HL-60 (cell line): ENCODE measurements at regions not wholly inside any gene's neighbourhood (a gene's known extent, or its start where the extent isn't known, plus 50 kb on each side); places are given as distances from the start of the nearest gene placed in this dataset.

ENCODE experiments used
- DNase-seq, 2 experiments: peaks; one replicate each; pipeline ENCODE4 v3.0.0-alpha.2; 2010 to 2020; ENCODE audit warnings: low read depth in 1 of 2, low spot score in 1 of 2
- H3K27ac ChIP-seq: fragments of 250-450 bp; sonication (Bioruptor Pico); replicated peaks from 2 replicates; pipeline ENCODE4 v1.5.1; 2020; ENCODE audit warnings: mild to moderate bottlenecking, moderate library complexity
- H3K27me3 ChIP-seq: fragments of 250-450 bp; sonication (Bioruptor Pico); 2 replicates; pipeline ENCODE4 v1.5.1; 2021; ENCODE audit warnings: mild to moderate bottlenecking, moderate library complexity; ENCODE audit not compliant: insufficient read depth, poor library complexity, severe bottlenecking
- H3K4me3 ChIP-seq: replicated peaks from 2 replicates; pipeline ENCODE4 v1.5.1; 2011; ENCODE audit warnings: mild to moderate bottlenecking, control low read depth, low read length; ENCODE audit not compliant: insufficient read depth
- GABPA ChIP-seq: IDR thresholded peaks from 2 replicates; pipeline ENCODE4 v1.6.1; 2012; ENCODE audit warnings: low read depth
- POLR2AphosphoS5 ChIP-seq: IDR thresholded peaks from 2 replicates; pipeline ENCODE4 v1.6.1; 2012; ENCODE audit warnings: low read depth
- SPI1 ChIP-seq: IDR thresholded peaks from 2 replicates; pipeline ENCODE4 v1.6.1; 2012; ENCODE audit warnings: low read depth, mild to moderate bottlenecking, borderline replicate concordance
- TF ChIP-seq, protein P1 (sequence below): IDR thresholded peaks from 2 replicates; pipeline ENCODE4 v1.6.1; 2012; ENCODE audit warnings: low read depth; ENCODE audit not compliant: insufficient replicate concordance
- TF ChIP-seq, protein P2 (sequence below): IDR thresholded peaks from one replicate; pipeline ENCODE4 v1.5.1; 2011; ENCODE audit warnings: low read length, control low read depth, inconsistent platforms; ENCODE audit not compliant: insufficient read depth

- DNase-seq: no peak
- H3K27ac ChIP-seq: no peak overlapping the region
- H3K4me3 ChIP-seq: no peak overlapping the region
- no peaks in the 10 kb centered on the region for H3K27me3 ChIP-seq
- TF ChIP-seq SPI1 (no peak), POLR2AphosphoS5 (no peak), GABPA (no peak)
- TF ChIP-seq, protein P1, sequence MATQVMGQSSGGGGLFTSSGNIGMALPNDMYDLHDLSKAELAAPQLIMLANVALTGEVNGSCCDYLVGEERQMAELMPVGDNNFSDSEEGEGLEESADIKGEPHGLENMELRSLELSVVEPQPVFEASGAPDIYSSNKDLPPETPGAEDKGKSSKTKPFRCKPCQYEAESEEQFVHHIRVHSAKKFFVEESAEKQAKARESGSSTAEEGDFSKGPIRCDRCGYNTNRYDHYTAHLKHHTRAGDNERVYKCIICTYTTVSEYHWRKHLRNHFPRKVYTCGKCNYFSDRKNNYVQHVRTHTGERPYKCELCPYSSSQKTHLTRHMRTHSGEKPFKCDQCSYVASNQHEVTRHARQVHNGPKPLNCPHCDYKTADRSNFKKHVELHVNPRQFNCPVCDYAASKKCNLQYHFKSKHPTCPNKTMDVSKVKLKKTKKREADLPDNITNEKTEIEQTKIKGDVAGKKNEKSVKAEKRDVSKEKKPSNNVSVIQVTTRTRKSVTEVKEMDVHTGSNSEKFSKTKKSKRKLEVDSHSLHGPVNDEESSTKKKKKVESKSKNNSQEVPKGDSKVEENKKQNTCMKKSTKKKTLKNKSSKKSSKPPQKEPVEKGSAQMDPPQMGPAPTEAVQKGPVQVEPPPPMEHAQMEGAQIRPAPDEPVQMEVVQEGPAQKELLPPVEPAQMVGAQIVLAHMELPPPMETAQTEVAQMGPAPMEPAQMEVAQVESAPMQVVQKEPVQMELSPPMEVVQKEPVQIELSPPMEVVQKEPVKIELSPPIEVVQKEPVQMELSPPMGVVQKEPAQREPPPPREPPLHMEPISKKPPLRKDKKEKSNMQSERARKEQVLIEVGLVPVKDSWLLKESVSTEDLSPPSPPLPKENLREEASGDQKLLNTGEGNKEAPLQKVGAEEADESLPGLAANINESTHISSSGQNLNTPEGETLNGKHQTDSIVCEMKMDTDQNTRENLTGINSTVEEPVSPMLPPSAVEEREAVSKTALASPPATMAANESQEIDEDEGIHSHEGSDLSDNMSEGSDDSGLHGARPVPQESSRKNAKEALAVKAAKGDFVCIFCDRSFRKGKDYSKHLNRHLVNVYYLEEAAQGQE: no peak
- TF ChIP-seq, protein P2, sequence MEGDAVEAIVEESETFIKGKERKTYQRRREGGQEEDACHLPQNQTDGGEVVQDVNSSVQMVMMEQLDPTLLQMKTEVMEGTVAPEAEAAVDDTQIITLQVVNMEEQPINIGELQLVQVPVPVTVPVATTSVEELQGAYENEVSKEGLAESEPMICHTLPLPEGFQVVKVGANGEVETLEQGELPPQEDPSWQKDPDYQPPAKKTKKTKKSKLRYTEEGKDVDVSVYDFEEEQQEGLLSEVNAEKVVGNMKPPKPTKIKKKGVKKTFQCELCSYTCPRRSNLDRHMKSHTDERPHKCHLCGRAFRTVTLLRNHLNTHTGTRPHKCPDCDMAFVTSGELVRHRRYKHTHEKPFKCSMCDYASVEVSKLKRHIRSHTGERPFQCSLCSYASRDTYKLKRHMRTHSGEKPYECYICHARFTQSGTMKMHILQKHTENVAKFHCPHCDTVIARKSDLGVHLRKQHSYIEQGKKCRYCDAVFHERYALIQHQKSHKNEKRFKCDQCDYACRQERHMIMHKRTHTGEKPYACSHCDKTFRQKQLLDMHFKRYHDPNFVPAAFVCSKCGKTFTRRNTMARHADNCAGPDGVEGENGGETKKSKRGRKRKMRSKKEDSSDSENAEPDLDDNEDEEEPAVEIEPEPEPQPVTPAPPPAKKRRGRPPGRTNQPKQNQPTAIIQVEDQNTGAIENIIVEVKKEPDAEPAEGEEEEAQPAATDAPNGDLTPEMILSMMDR: no peak
Measured at GRCh38 chr21:16633831-16634459, 878.9 kb upstream of the CXADR start.

- no peak overlapping the region for H3K27ac ChIP-seq
- no peak for DNase-seq
- no peak overlapping the region for H3K4me3 ChIP-seq
- no peaks in the 10 kb centered on the region for H3K27me3 ChIP-seq
- TF ChIP-seq, protein P2: no peak
- TF ChIP-seq GABPA (no peak), POLR2AphosphoS5 (no peak), SPI1 (no peak)
- TF ChIP-seq, protein P1: no peak
Measured at GRCh38 chr21:16634515-16634914, 878.3 kb upstream of the CXADR start.

DNA sequence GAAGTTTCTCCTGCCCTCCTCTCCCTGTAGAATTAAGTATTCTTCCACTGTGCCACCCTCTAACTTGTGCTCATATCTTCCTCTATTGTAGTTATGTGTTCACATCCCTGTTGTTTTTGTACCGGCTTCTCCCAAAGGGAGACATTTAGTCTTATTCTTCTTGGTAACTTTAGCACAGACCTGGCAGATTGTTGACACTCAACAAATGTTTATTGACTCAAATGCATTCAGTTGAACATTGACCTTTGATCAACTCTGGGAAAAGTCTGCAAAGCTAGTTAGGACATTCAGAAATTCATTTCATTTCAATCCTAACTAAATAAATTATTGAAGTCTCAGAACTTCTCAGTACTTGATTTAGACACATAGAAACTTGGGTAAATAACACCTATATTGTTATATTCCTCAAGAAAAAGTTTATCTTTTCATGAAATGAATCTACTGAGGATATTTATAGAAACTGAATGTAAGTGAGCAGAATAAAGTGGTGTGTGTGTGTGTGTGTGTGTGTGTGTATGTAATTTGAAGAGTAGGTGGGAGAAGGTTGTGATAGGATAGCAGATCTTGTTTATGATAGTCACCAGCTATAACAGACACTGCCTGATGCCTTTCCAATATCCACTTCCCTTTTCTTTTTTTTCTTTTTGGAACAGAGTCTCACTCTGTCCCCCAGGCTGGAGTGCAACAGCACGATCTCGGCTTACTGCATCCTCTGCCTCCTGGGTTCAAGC lies 872.4 kb upstream of the CXADR start:
- Histone ChIP-seq H3K27ac (no peak overlapping the region), H3K27me3 (no peaks in the 10 kb centered on the region), H3K4me3 (no peak overlapping the region)
- TF ChIP-seq SPI1 (no peak), POLR2AphosphoS5 (no peak), GABPA (no peak)
- TF ChIP-seq, protein P1: no peak
- TF ChIP-seq, protein P2: no peak
- DNase-seq: no peak
